NB4 (cell line): ENCODE measurements at regions not wholly inside any gene's neighbourhood (a gene's known extent, or its start where the extent isn't known, plus 50 kb on each side); places are given as distances from the start of the nearest gene placed in this dataset.

Experiments used
- CTCF ChIP-seq: IDR thresholded peaks from one replicate; pipeline ENCODE4 v1.5.1; 2012; ENCODE audit warnings: low read depth, low read length
- MAX ChIP-seq: IDR thresholded peaks from 2 replicates; pipeline ENCODE4 v1.6.1; 2011; ENCODE audit warnings: low read depth, low read length
- POLR2A ChIP-seq: IDR thresholded peaks from 2 replicates; pipeline ENCODE4 v1.6.1; 2011; ENCODE audit warnings: mild to moderate bottlenecking; ENCODE audit not compliant: insufficient read length; ENCODE audit errors: extremely low read depth

- TF ChIP-seq CTCF (no peak), POLR2A (no peak), MAX (no peak)
Observed at GRCh38 chr2:219831957-219832356, 204.5 kb downstream of the SLC4A3 start.
